ENCODE measurements at regions not wholly inside any gene's neighbourhood (a gene's known extent, or its start where the extent isn't known, plus 50 kb on each side); places are given as distances from the start of the nearest gene placed in this dataset.

DNA sequence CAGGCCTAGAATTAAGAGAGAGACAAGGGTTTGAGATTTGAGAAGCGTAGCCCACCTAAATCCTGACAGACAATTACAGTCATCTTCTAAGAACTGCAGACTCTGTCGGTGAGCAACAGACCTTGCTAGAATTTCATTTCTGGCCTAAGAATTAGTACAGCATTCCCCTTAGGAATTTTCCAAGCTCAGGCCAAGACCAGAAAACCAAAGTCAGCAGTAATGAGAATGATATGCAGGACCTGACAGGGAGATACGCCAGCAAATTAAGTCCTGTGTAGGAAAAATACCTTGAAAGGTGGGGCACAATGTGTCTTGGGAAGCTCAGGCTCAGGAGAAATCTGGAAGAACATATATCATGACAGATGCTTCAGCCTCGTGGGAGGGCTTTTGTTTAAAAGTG is 52.7 kb upstream of the HERPUD2 start:
- DNase-seq, result peak; percentile 98

DNA sequence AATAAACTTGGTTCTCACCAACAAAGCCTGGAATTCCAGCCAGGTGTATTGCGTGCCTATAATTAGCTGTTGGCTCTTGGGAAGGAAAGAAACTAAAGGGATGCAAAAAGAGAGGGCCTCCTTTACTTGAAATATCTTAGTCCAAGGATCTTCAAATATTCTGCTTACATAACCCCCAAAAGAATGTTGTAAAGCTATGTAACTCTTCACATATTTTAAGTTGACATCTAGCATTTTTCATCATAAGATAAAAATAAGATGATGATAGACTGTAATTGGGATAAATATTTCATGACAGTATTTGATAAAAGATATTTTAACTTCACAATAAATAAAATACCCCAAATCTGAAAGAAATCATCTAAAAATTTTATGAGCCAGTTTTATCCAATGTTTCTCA is 52.5 kb upstream of the SEPTIN7 start:
- peak; percentile 89 for DNase-seq

DNA sequence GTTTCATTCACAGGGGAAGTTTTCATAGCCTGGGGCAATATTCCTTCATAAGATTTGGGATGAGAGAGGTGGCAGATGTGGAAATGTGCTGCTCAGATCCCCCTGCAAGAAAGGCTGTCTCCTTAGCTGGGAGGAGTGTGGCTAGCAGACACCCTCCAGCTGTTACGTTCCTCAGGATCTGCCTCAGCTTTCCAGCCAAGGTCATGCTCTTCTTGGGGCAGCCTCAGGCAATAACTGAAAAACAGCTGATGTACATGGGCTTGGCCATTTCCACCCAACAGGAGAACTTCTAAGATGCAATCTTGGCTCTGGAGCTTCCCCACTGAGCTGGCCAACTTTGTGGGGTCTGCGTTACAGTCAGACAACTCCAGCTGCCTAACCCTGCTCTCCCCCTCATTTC is 51.3 kb upstream of the SEPTIN7 start:
- peak; percentile 69 for DNase-seq
